GM23338 (cell line): ENCODE measurements at regions not wholly inside any gene's neighbourhood (a gene's known extent, or its start where the extent isn't known, plus 50 kb on each side); places are given as distances from the start of the nearest gene placed in this dataset.

ENCODE experiments used
- ATAC-seq: fragments of 200-7000 bp; cut with Tn5 transposase; 3 replicates; pipeline ENCODE4 v1.9.1; 2020
- DNase-seq: peaks from one replicate; pipeline ENCODE4 v3.0.0-alpha.2; 2015; ENCODE audit warnings: low spot score
- H2AFZ ChIP-seq: fragments of 200-600 bp; sonication (generic); 2 replicates; pipeline ENCODE4 v1.8.0; 2016; ENCODE audit warnings: antibody characterized with exemption, mild to moderate bottlenecking, moderate library complexity
- H3F3A ChIP-seq: fragments of 200-600 bp; sonication (generic); replicated peaks from 2 replicates; pipeline ENCODE4 v1.8.0; 2017; ENCODE audit warnings: antibody characterized with exemption, mixed run types, low read depth
- H3K27ac ChIP-seq: fragments of 200-600 bp; sonication (generic); 2 replicates; pipeline ENCODE4 v1.6.1; 2016; ENCODE audit warnings: low read depth
- H3K27me3 ChIP-seq: fragments of 200-600 bp; sonication (generic); 2 replicates; pipeline ENCODE4 v1.8.0; 2016; ENCODE audit warnings: mild to moderate bottlenecking, mixed run types, moderate library complexity; ENCODE audit not compliant: insufficient read depth
- H3K36me3 ChIP-seq: fragments of 200-600 bp; sonication (generic); 2 replicates; pipeline ENCODE4 v1.8.0; 2016; ENCODE audit warnings: mild to moderate bottlenecking; ENCODE audit not compliant: insufficient read depth
- H3K4me1 ChIP-seq: fragments of 200-600 bp; sonication (generic); 2 replicates; pipeline ENCODE4 v1.8.0; 2016; ENCODE audit warnings: mild to moderate bottlenecking, moderate library complexity; ENCODE audit not compliant: insufficient read depth
- H3K4me2 ChIP-seq: fragments of 200-600 bp; sonication (generic); 2 replicates; pipeline ENCODE4 v1.7.1; 2017; ENCODE audit warnings: mixed run types
- H3K4me3 ChIP-seq: fragments of 200-600 bp; sonication (generic); 2 replicates; pipeline ENCODE4 v1.6.1; 2016; ENCODE audit warnings: mixed run types
- H3K79me2 ChIP-seq: fragments of 200-600 bp; sonication (generic); replicated peaks from 2 replicates; pipeline ENCODE4 v1.8.0; 2017; ENCODE audit warnings: mild to moderate bottlenecking; ENCODE audit not compliant: insufficient read depth
- H3K9me2 ChIP-seq: fragments of 200-600 bp; sonication (generic); 2 replicates; pipeline ENCODE4 v1.8.0; 2017; ENCODE audit not compliant: insufficient read depth
- H4K20me1 ChIP-seq: fragments of 200-600 bp; sonication (generic); replicated peaks from 2 replicates; pipeline ENCODE4 v1.8.0; 2017; ENCODE audit warnings: mild to moderate bottlenecking; ENCODE audit not compliant: insufficient read depth
- H3K27ac Mint-ChIP-seq: 2 replicates; pipeline ENCODE4 v1.8.0; 2020; ENCODE audit warnings: inconsistent platforms, mild to moderate bottlenecking, moderate library complexity, mixed read lengths
- H3K27me3 Mint-ChIP-seq: 3 replicates; pipeline ENCODE4 v1.8.0; 2022; ENCODE audit warnings: low read depth, mild to moderate bottlenecking, moderate library complexity, mixed read lengths, inconsistent platforms; ENCODE audit not compliant: insufficient read depth, poor library complexity
- H3K36me3 Mint-ChIP-seq: 3 replicates; pipeline ENCODE4 v1.8.0; 2021; ENCODE audit warnings: low read depth, mild to moderate bottlenecking, inconsistent platforms, moderate library complexity, mixed read lengths
- H3K4me1 Mint-ChIP-seq: 3 replicates; pipeline ENCODE4 v1.8.0; 2020; ENCODE audit warnings: mild to moderate bottlenecking, inconsistent platforms, mixed read lengths
- H3K4me3 Mint-ChIP-seq: 3 replicates; pipeline ENCODE4 v1.8.0; 2021; ENCODE audit warnings: moderate library complexity, mild to moderate bottlenecking, inconsistent platforms, mixed read lengths
- H3K9me3 Mint-ChIP-seq: 3 replicates; pipeline ENCODE4 v1.8.0; 2020; ENCODE audit warnings: moderate library complexity, mild to moderate bottlenecking, inconsistent platforms, mixed read lengths
- CREB1 ChIP-seq: fragments of 250-450 bp; sonication (Bioruptor Pico); IDR thresholded peaks from 2 replicates; pipeline ENCODE4 v1.5.0; 2020; ENCODE audit warnings: low read depth, mild to moderate bottlenecking, moderate library complexity
- ETS1 ChIP-seq: IDR thresholded peaks from 2 replicates; pipeline ENCODE4 v1.6.1; 2016; ENCODE audit warnings: antibody characterized with exemption
- EZH2 ChIP-seq: fragments of 200-600 bp; sonication (generic); IDR thresholded peaks from one replicate; pipeline ENCODE4 v1.8.0; 2017; ENCODE audit warnings: antibody characterized with exemption, mild to moderate bottlenecking, low read depth; ENCODE audit not compliant: unreplicated experiment
- EZH2phosphoT487 ChIP-seq: fragments of 200-600 bp; sonication (generic); IDR thresholded peaks from one replicate; pipeline ENCODE4 v1.8.1; 2018; ENCODE audit warnings: antibody characterized with exemption; ENCODE audit not compliant: unreplicated experiment
- JUNB ChIP-seq: IDR thresholded peaks from one replicate; pipeline ENCODE4 v1.6.1; 2016; ENCODE audit warnings: antibody characterized with exemption; ENCODE audit not compliant: unreplicated experiment
- NANOG ChIP-seq: IDR thresholded peaks from 2 replicates; pipeline ENCODE4 v1.6.1; 2016; ENCODE audit warnings: antibody characterized with exemption, borderline replicate concordance
- POLR2AphosphoS5 ChIP-seq: IDR thresholded peaks from 2 replicates; pipeline ENCODE4 v1.6.1; 2016; ENCODE audit warnings: antibody characterized with exemption, low read depth
- REST ChIP-seq: IDR thresholded peaks from one replicate; pipeline ENCODE4 v1.6.1; 2018; ENCODE audit warnings: antibody characterized with exemption; ENCODE audit not compliant: unreplicated experiment
- STAT1 ChIP-seq: IDR thresholded peaks from one replicate; pipeline ENCODE4 v1.6.1; 2016; ENCODE audit warnings: antibody characterized with exemption; ENCODE audit not compliant: unreplicated experiment
- ZNF114 ChIP-seq: fragments of 250-450 bp; sonication (Bioruptor Pico); IDR thresholded peaks from 2 replicates; pipeline ENCODE4 v1.5.0; 2020; ENCODE audit warnings: mild to moderate bottlenecking, moderate library complexity
- ZNF331 ChIP-seq: fragments of 250-450 bp; sonication (Bioruptor Pico); IDR thresholded peaks from 2 replicates; pipeline ENCODE4 v1.5.0; 2020; ENCODE audit warnings: low read depth, mild to moderate bottlenecking, moderate library complexity
- TF ChIP-seq, protein P1 (sequence below), 2 experiments: fragments of 200-600 bp in 1 of 2; sonication (generic) in 1 of 2; conservative IDR thresholded peaks; 2 replicates each; pipeline versions ENCODE4 v1.5.1 to v1.6.1; 2016 to 2017; ENCODE audit warnings: antibody characterized with exemption in 2 of 2, low read depth in 2 of 2, mild to moderate bottlenecking in 2 of 2, moderate library complexity in 1 of 2
- TF ChIP-seq, protein P2 (sequence below): fragments of 250-450 bp; sonication (Bioruptor Pico); IDR thresholded peaks from 2 replicates; pipeline ENCODE4 v1.5.0; 2020; ENCODE audit warnings: mild to moderate bottlenecking, moderate library complexity

- H4K20me1 ChIP-seq = no peaks in the 10 kb centered on the region
- H3K9me2 ChIP-seq = no peaks in the 10 kb centered on the region
- H3K4me3 ChIP-seq = no peak overlapping the region
- no peak for DNase-seq
- TF ChIP-seq NANOG (no peak), STAT1 (no peak), ZNF331 (CRISPR knock-in tag) (no peak), REST (no peak), CREB1 (CRISPR knock-in tag) (no peak), EZH2phosphoT487 (no peak), ZNF114 (CRISPR knock-in tag) (no peak), POLR2AphosphoS5 (no peak), EZH2 (no peak), JUNB (no peak), ETS1 (no peak)
- TF ChIP-seq, protein P1, sequence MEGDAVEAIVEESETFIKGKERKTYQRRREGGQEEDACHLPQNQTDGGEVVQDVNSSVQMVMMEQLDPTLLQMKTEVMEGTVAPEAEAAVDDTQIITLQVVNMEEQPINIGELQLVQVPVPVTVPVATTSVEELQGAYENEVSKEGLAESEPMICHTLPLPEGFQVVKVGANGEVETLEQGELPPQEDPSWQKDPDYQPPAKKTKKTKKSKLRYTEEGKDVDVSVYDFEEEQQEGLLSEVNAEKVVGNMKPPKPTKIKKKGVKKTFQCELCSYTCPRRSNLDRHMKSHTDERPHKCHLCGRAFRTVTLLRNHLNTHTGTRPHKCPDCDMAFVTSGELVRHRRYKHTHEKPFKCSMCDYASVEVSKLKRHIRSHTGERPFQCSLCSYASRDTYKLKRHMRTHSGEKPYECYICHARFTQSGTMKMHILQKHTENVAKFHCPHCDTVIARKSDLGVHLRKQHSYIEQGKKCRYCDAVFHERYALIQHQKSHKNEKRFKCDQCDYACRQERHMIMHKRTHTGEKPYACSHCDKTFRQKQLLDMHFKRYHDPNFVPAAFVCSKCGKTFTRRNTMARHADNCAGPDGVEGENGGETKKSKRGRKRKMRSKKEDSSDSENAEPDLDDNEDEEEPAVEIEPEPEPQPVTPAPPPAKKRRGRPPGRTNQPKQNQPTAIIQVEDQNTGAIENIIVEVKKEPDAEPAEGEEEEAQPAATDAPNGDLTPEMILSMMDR (conservative IDR thresholded peaks at IDR 0.05; ENCODE audit: low read depth in 2 of 2) = no peak
- TF ChIP-seq, protein P2, sequence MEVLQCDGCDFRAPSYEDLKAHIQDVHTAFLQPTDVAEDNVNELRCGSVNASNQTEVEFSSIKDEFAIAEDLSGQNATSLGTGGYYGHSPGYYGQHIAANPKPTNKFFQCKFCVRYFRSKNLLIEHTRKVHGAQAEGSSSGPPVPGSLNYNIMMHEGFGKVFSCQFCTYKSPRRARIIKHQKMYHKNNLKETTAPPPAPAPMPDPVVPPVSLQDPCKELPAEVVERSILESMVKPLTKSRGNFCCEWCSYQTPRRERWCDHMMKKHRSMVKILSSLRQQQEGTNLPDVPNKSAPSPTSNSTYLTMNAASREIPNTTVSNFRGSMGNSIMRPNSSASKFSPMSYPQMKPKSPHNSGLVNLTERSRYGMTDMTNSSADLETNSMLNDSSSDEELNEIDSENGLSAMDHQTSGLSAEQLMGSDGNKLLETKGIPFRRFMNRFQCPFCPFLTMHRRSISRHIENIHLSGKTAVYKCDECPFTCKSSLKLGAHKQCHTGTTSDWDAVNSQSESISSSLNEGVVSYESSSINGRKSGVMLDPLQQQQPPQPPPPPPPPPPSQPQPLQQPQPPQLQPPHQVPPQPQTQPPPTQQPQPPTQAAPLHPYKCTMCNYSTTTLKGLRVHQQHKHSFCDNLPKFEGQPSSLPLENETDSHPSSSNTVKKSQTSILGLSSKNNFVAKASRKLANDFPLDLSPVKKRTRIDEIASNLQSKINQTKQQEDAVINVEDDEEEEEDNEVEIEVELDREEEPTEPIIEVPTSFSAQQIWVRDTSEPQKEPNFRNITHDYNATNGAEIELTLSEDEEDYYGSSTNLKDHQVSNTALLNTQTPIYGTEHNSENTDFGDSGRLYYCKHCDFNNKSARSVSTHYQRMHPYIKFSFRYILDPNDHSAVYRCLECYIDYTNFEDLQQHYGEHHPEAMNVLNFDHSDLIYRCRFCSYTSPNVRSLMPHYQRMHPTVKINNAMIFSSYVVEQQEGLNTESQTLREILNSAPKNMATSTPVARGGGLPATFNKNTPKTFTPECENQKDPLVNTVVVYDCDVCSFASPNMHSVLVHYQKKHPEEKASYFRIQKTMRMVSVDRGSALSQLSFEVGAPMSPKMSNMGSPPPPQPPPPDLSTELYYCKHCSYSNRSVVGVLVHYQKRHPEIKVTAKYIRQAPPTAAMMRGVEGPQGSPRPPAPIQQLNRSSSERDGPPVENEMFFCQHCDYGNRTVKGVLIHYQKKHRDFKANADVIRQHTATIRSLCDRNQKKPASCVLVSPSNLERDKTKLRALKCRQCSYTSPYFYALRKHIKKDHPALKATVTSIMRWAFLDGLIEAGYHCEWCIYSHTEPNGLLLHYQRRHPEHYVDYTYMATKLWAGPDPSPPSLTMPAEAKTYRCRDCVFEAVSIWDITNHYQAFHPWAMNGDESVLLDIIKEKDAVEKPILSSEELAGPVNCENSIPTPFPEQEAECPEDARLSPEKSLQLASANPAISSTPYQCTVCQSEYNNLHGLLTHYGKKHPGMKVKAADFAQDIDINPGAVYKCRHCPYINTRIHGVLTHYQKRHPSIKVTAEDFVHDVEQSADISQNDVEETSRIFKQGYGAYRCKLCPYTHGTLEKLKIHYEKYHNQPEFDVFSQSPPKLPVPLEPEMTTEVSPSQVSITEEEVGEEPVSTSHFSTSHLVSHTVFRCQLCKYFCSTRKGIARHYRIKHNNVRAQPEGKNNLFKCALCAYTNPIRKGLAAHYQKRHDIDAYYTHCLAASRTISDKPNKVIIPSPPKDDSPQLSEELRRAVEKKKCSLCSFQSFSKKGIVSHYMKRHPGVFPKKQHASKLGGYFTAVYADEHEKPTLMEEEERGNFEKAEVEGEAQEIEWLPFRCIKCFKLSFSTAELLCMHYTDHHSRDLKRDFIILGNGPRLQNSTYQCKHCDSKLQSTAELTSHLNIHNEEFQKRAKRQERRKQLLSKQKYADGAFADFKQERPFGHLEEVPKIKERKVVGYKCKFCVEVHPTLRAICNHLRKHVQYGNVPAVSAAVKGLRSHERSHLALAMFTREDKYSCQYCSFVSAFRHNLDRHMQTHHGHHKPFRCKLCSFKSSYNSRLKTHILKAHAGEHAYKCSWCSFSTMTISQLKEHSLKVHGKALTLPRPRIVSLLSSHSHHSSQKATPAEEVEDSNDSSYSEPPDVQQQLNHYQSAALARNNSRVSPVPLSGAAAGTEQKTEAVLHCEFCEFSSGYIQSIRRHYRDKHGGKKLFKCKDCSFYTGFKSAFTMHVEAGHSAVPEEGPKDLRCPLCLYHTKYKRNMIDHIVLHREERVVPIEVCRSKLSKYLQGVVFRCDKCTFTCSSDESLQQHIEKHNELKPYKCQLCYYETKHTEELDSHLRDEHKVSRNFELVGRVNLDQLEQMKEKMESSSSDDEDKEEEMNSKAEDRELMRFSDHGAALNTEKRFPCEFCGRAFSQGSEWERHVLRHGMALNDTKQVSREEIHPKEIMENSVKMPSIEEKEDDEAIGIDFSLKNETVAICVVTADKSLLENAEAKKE (CRISPR knock-in tag) = no peak
- no peak overlapping the region for H3K27ac ChIP-seq
- no peaks in the 10 kb centered on the region for H3F3A ChIP-seq
- H3K27me3 Mint-ChIP-seq = peaks cover 3% of the 10 kb centered on the region
- no peak overlapping the region for H3K4me2 ChIP-seq
- H3K79me2 ChIP-seq = no peaks in the 10 kb centered on the region
- H3K9me3 Mint-ChIP-seq = no peaks in the 10 kb centered on the region
- H3K4me1 ChIP-seq = peaks cover 12% of the 10 kb centered on the region
- H3K4me1 Mint-ChIP-seq = peaks cover 16% of the 10 kb centered on the region
- no peaks in the 10 kb centered on the region for H3K36me3 Mint-ChIP-seq
- no peaks in the 10 kb centered on the region for H3K36me3 ChIP-seq
- H2AFZ ChIP-seq = no peak overlapping the region
- ATAC-seq = no peak
- no peak overlapping the region for H3K4me3 Mint-ChIP-seq
- no peak overlapping the region for H3K27ac Mint-ChIP-seq
- H3K27me3 ChIP-seq = no peaks in the 10 kb centered on the region
These were observed 61.7 kb upstream of the CDIN1 start for GRCh38 chr15:36517758-36518157.
